Mesenchymal stem cell (in vitro differentiated cells and primary cell): ENCODE measurements at regions not wholly inside any gene's neighbourhood (a gene's known extent, or its start where the extent isn't known, plus 50 kb on each side); places are given as distances from the start of the nearest gene placed in this dataset.
"Not testable (repeated sequence)": the region's sequence is repeated elsewhere in the genome, so short reads cannot be mapped to it uniquely, and the experiment has no call there.

Experiments used
- DNase-seq: peaks from one replicate; pipeline ENCODE4 v3.0.0-alpha.2; 2013
- H2AFZ ChIP-seq: one replicate; pipeline ENCODE4 v1.6.1; 2013; ENCODE audit warnings: low read depth, mild to moderate bottlenecking, control low read depth, inconsistent platforms, low read length, moderate library complexity
- H2AK5ac ChIP-seq: 2 replicates; pipeline ENCODE4 v1.6.1; 2013; ENCODE audit warnings: low read length, moderate library complexity, mild to moderate bottlenecking, inconsistent platforms; ENCODE audit not compliant: severe bottlenecking
- H2BK120ac ChIP-seq: one replicate; pipeline ENCODE4 v1.6.1; 2013; ENCODE audit warnings: low read depth, mild to moderate bottlenecking, inconsistent platforms, low read length, moderate library complexity
- H2BK12ac ChIP-seq, 2 experiments: one replicate each; pipeline ENCODE4 v1.6.1; 2013; ENCODE audit warnings: inconsistent platforms in 2 of 2, low read length in 2 of 2, mild to moderate bottlenecking in 2 of 2, moderate library complexity in 2 of 2, control low read depth in 1 of 2
- H2BK15ac ChIP-seq: one replicate; pipeline ENCODE4 v1.6.1; 2013; ENCODE audit warnings: mild to moderate bottlenecking, low read depth, inconsistent platforms; ENCODE audit not compliant: poor library complexity, severe bottlenecking
- H2BK5ac ChIP-seq: 2 replicates; pipeline ENCODE4 v1.6.1; 2013; ENCODE audit warnings: low read depth, mild to moderate bottlenecking, low read length, control low read depth, inconsistent platforms; ENCODE audit not compliant: poor library complexity, severe bottlenecking
- H3K14ac ChIP-seq, 2 experiments: one replicate each; pipeline ENCODE4 v1.6.1; 2013; ENCODE audit warnings: inconsistent platforms in 2 of 2, low read length in 2 of 2, control low read depth in 1 of 2, mild to moderate bottlenecking in 1 of 2, moderate library complexity in 1 of 2
- H3K18ac ChIP-seq, 2 experiments: one replicate each; pipeline ENCODE4 v1.6.1; 2013; ENCODE audit warnings: inconsistent platforms in 2 of 2, low read length in 2 of 2, control low read depth in 1 of 2, low read depth in 1 of 2, mild to moderate bottlenecking in 1 of 2
- H3K23ac ChIP-seq, 2 experiments: one replicate each; pipeline ENCODE4 v1.6.1; 2013; ENCODE audit warnings: inconsistent platforms in 2 of 2, low read length in 2 of 2, mild to moderate bottlenecking in 2 of 2, moderate library complexity in 2 of 2, control low read depth in 1 of 2
- H3K27ac ChIP-seq: 2 replicates; pipeline ENCODE4 v1.5.1; 2013; ENCODE audit warnings: mild to moderate bottlenecking, moderate library complexity, low read length, control low read depth, inconsistent platforms; ENCODE audit not compliant: poor library complexity, severe bottlenecking
- H3K27me3 ChIP-seq, 2 experiments: 2 replicates each; pipeline versions ENCODE4 v1.6.1 to v1.7.0; 2013; ENCODE audit warnings: low read length in 2 of 2, mild to moderate bottlenecking in 2 of 2, moderate library complexity in 2 of 2, control low read depth in 1 of 2, inconsistent platforms in 1 of 2; ENCODE audit not compliant: control insufficient read depth in 1 of 2, insufficient read depth in 1 of 2
- H3K36me3 ChIP-seq, 2 experiments: 2 replicates each; pipeline versions ENCODE4 v1.6.1 to v1.7.0; 2013; ENCODE audit warnings: low read length in 2 of 2, control low read depth in 1 of 2, inconsistent platforms in 1 of 2, low read depth in 1 of 2, mild to moderate bottlenecking in 1 of 2; ENCODE audit not compliant: insufficient read depth in 2 of 2, control insufficient read depth in 1 of 2
- H3K4ac ChIP-seq, 2 experiments: one replicate each; pipeline ENCODE4 v1.6.1; 2013; ENCODE audit warnings: inconsistent platforms in 2 of 2, low read length in 2 of 2, mild to moderate bottlenecking in 2 of 2, moderate library complexity in 2 of 2, control low read depth in 1 of 2, low read depth in 1 of 2
- H3K4me1 ChIP-seq: 2 replicates; pipeline ENCODE4 v1.6.1; 2013; ENCODE audit warnings: low read depth, low read length, control low read depth; ENCODE audit not compliant: control insufficient read depth, insufficient read depth
- H3K4me2 ChIP-seq: 2 replicates; pipeline ENCODE4 v1.6.1; 2013; ENCODE audit warnings: low read length, mild to moderate bottlenecking, inconsistent platforms; ENCODE audit not compliant: poor library complexity, severe bottlenecking
- H3K4me3 ChIP-seq, 2 experiments: 2 replicates each; pipeline versions ENCODE4 v1.5.1 to v1.7.0; 2013; ENCODE audit warnings: low read length in 2 of 2, mild to moderate bottlenecking in 2 of 2, control low read depth in 1 of 2, low read depth in 1 of 2; ENCODE audit not compliant: insufficient read depth in 1 of 2
- H3K79me1 ChIP-seq: replicated peaks from 2 replicates; pipeline ENCODE4 v1.6.1; 2013; ENCODE audit warnings: mild to moderate bottlenecking, control low read depth, low read length, inconsistent platforms; ENCODE audit not compliant: poor library complexity, severe bottlenecking
- H3K9ac ChIP-seq: 2 replicates; pipeline ENCODE4 v1.7.0; 2013; ENCODE audit warnings: mild to moderate bottlenecking, low read length, moderate library complexity
- H3K9me3 ChIP-seq: 2 replicates; pipeline ENCODE4 v1.7.0; 2013; ENCODE audit warnings: mild to moderate bottlenecking, low read length; ENCODE audit not compliant: control insufficient read depth
- H4K8ac ChIP-seq: one replicate; pipeline ENCODE4 v1.6.1; 2013; ENCODE audit warnings: inconsistent platforms, mild to moderate bottlenecking, low read length, moderate library complexity
- H4K91ac ChIP-seq: one replicate; pipeline ENCODE4 v1.6.1; 2013; ENCODE audit warnings: mild to moderate bottlenecking, low read length, inconsistent platforms
- WGBS: methylation state at CpG from one replicate; pipeline ENCODE4 v1.1.7; 2013; ENCODE audit warnings: mixed read lengths; 5-methylcytosine and 5-hydroxymethylcytosine counted together

- not testable (repeated sequence) for H3K4me3 ChIP-seq, H3K23ac ChIP-seq, H3K4ac ChIP-seq, H3K4me2 ChIP-seq, H2AK5ac ChIP-seq, H3K4me1 ChIP-seq, H3K9me3 ChIP-seq, H3K27me3 ChIP-seq, H4K8ac ChIP-seq, H3K18ac ChIP-seq, DNase-seq, H4K91ac ChIP-seq, H2BK15ac ChIP-seq, H3K27ac ChIP-seq, H2BK120ac ChIP-seq, H3K9ac ChIP-seq, H2AFZ ChIP-seq, H3K79me1 ChIP-seq, H2BK12ac ChIP-seq, H3K14ac ChIP-seq, H2BK5ac ChIP-seq, H3K36me3 ChIP-seq
These were observed 62.3 kb upstream of the UGT2A3 start for GRCh38 chr4:69013933-69014332.

GRCh38 chr4:69017986-69018385 lies 66.4 kb upstream of the UGT2A3 start:
- H3K79me1 ChIP-seq, H2BK120ac ChIP-seq, H3K27me3 ChIP-seq, H4K91ac ChIP-seq, H3K18ac ChIP-seq, H3K9ac ChIP-seq, H3K27ac ChIP-seq, H2AK5ac ChIP-seq, H3K23ac ChIP-seq, H2BK12ac ChIP-seq, DNase-seq, H2AFZ ChIP-seq, H3K4me2 ChIP-seq, H4K8ac ChIP-seq, H3K4ac ChIP-seq, H3K9me3 ChIP-seq, H3K4me1 ChIP-seq, H3K14ac ChIP-seq, H3K4me3 ChIP-seq, H2BK15ac ChIP-seq, H2BK5ac ChIP-seq, H3K36me3 ChIP-seq: not testable (repeated sequence)
- 80% methylated on average over 3 of the region's 3 CpGs for WGBS

- not testable (repeated sequence) for H3K18ac ChIP-seq, H3K27me3 ChIP-seq
These were observed 68.2 kb upstream of the UGT2A3 start for GRCh38 chr4:69019538-69020461.

GRCh38 chr4:69020462-69020807 lies 68.8 kb upstream of the UGT2A3 start:
- not testable (repeated sequence) for H3K4me2 ChIP-seq, H3K27ac ChIP-seq, DNase-seq, H3K36me3 ChIP-seq, H2AK5ac ChIP-seq, H3K18ac ChIP-seq, H3K9ac ChIP-seq, H3K27me3 ChIP-seq, H3K9me3 ChIP-seq, H3K4me1 ChIP-seq, H3K4me3 ChIP-seq, H2BK120ac ChIP-seq, H3K79me1 ChIP-seq, H2BK12ac ChIP-seq, H2AFZ ChIP-seq, H2BK5ac ChIP-seq, H3K23ac ChIP-seq, H4K8ac ChIP-seq, H3K4ac ChIP-seq, H4K91ac ChIP-seq, H3K14ac ChIP-seq, H2BK15ac ChIP-seq
- no CpG with 5 or more reads among the region's 2 CpGs for WGBS

More at GRCh38 chr4:69019538-69020461, 68.2 kb upstream of the UGT2A3 start:
- H2AK5ac ChIP-seq, H2BK5ac ChIP-seq, H3K9ac ChIP-seq, H3K79me1 ChIP-seq, H3K4me2 ChIP-seq, H3K9me3 ChIP-seq, H3K4me3 ChIP-seq, H3K27ac ChIP-seq, H2BK15ac ChIP-seq, H3K23ac ChIP-seq, H2AFZ ChIP-seq, H3K4ac ChIP-seq, H2BK120ac ChIP-seq, H3K36me3 ChIP-seq, H4K91ac ChIP-seq, H4K8ac ChIP-seq, H2BK12ac ChIP-seq, H3K14ac ChIP-seq, H3K4me1 ChIP-seq: not testable (repeated sequence)
- WGBS: 74% methylated on average over 4 of the region's 6 CpGs
- peak; percentile 3 for DNase-seq
